ENCODE measurements at regions not wholly inside any gene's neighbourhood (a gene's known extent, or its start where the extent isn't known, plus 50 kb on each side); places are given as distances from the start of the nearest gene placed in this dataset.

DNA sequence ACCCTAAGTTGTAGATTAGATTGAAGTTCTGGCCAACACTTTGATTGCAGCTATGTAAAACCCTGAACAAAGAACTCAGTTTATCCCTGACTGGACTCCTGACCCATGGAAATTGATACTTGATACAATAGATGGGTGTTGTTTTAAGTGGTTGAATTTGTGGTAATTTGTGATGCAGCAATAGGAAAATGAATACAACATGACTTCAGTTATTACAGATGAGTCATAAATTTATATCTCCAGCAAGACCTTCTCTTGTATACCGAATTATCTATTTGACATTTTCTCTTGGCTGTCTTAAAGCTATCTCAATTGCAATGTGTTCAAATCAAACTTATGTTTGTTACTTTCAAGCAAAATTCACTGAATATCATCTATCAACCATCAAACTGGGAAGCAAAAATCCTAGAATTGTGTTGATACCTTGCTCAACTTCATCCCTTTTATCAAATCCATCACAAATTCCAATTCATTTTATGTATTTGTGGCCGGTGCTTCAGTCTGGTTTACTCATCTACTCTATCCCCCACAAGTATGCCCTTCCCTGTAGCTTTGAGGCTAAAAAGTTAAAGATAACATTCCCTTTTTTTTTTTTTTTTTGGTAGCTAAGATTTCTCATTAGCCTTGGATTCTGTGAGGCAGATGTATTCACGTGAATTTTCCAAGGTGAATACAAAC is 129.4 kb upstream of the CENPW start:
- DNase-seq (ENCODE audit: low spot score), result no peak
- WGBS, result 93% methylated on average over 3 of the region's 3 CpGs
- TF ChIP-seq, protein P1, sequence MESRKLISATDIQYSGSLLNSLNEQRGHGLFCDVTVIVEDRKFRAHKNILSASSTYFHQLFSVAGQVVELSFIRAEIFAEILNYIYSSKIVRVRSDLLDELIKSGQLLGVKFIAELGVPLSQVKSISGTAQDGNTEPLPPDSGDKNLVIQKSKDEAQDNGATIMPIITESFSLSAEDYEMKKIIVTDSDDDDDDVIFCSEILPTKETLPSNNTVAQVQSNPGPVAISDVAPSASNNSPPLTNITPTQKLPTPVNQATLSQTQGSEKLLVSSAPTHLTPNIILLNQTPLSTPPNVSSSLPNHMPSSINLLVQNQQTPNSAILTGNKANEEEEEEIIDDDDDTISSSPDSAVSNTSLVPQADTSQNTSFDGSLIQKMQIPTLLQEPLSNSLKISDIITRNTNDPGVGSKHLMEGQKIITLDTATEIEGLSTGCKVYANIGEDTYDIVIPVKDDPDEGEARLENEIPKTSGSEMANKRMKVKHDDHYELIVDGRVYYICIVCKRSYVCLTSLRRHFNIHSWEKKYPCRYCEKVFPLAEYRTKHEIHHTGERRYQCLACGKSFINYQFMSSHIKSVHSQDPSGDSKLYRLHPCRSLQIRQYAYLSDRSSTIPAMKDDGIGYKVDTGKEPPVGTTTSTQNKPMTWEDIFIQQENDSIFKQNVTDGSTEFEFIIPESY (IDR thresholded peaks at IDR 0.05), result no peak
- no peak for TF ChIP-seq HNF4A (conservative IDR thresholded peaks at IDR 0.05)
- TF ChIP-seq HNF4G (IDR thresholded peaks at IDR 0.05), result no peak
- TF ChIP-seq, protein P2, sequence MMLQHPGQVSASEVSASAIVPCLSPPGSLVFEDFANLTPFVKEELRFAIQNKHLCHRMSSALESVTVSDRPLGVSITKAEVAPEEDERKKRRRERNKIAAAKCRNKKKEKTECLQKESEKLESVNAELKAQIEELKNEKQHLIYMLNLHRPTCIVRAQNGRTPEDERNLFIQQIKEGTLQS (IDR thresholded peaks at IDR 0.05), result no peak
- no peak for TF ChIP-seq JUND (IDR thresholded peaks at IDR 0.05)
- TF ChIP-seq FOXA2 (IDR thresholded peaks at IDR 0.05), result no peak
- TF ChIP-seq FOXA1 (IDR thresholded peaks at IDR 0.05), result no peak
- TF ChIP-seq RAD21 (IDR thresholded peaks at IDR 0.05), result no peak
- TF ChIP-seq EGR1 (IDR thresholded peaks at IDR 0.05; ENCODE audit: low read depth in 2 of 2), result no peak
- TF ChIP-seq NR2F2 (IDR thresholded peaks at IDR 0.05), result no peak
- no peak for TF ChIP-seq GABPA (IDR thresholded peaks at IDR 0.05 in 1 of 2, conservative IDR thresholded peaks at IDR 0.05 in 1 of 2)
- TF ChIP-seq, protein P3, sequence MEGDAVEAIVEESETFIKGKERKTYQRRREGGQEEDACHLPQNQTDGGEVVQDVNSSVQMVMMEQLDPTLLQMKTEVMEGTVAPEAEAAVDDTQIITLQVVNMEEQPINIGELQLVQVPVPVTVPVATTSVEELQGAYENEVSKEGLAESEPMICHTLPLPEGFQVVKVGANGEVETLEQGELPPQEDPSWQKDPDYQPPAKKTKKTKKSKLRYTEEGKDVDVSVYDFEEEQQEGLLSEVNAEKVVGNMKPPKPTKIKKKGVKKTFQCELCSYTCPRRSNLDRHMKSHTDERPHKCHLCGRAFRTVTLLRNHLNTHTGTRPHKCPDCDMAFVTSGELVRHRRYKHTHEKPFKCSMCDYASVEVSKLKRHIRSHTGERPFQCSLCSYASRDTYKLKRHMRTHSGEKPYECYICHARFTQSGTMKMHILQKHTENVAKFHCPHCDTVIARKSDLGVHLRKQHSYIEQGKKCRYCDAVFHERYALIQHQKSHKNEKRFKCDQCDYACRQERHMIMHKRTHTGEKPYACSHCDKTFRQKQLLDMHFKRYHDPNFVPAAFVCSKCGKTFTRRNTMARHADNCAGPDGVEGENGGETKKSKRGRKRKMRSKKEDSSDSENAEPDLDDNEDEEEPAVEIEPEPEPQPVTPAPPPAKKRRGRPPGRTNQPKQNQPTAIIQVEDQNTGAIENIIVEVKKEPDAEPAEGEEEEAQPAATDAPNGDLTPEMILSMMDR (IDR thresholded peaks at IDR 0.05; ENCODE audit: low read depth, low read length, missing input control), result no peak
- TF ChIP-seq, protein P4, sequence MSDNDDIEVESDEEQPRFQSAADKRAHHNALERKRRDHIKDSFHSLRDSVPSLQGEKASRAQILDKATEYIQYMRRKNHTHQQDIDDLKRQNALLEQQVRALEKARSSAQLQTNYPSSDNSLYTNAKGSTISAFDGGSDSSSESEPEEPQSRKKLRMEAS (IDR thresholded peaks at IDR 0.05), result no peak
- no peak for TF ChIP-seq RXRA (IDR thresholded peaks at IDR 0.05)
- TF ChIP-seq, protein P5, sequence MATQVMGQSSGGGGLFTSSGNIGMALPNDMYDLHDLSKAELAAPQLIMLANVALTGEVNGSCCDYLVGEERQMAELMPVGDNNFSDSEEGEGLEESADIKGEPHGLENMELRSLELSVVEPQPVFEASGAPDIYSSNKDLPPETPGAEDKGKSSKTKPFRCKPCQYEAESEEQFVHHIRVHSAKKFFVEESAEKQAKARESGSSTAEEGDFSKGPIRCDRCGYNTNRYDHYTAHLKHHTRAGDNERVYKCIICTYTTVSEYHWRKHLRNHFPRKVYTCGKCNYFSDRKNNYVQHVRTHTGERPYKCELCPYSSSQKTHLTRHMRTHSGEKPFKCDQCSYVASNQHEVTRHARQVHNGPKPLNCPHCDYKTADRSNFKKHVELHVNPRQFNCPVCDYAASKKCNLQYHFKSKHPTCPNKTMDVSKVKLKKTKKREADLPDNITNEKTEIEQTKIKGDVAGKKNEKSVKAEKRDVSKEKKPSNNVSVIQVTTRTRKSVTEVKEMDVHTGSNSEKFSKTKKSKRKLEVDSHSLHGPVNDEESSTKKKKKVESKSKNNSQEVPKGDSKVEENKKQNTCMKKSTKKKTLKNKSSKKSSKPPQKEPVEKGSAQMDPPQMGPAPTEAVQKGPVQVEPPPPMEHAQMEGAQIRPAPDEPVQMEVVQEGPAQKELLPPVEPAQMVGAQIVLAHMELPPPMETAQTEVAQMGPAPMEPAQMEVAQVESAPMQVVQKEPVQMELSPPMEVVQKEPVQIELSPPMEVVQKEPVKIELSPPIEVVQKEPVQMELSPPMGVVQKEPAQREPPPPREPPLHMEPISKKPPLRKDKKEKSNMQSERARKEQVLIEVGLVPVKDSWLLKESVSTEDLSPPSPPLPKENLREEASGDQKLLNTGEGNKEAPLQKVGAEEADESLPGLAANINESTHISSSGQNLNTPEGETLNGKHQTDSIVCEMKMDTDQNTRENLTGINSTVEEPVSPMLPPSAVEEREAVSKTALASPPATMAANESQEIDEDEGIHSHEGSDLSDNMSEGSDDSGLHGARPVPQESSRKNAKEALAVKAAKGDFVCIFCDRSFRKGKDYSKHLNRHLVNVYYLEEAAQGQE (IDR thresholded peaks at IDR 0.05), result no peak
- no peak for TF ChIP-seq SP1 (IDR thresholded peaks at IDR 0.05)
- TF ChIP-seq TAF1 (conservative IDR thresholded peaks at IDR 0.05), result no peak
- no peak for TF ChIP-seq YY1 (IDR thresholded peaks at IDR 0.05)

More for the DNA sequence above, 129.4 kb upstream of the CENPW start:
- Histone ChIP-seq H3K27ac (ENCODE audit: low read depth in 1 of 2, low read length in 2 of 2) (no peak overlapping the region), H3K4me1 (ENCODE audit: control insufficient read depth in 4 of 4, insufficient read depth in 4 of 4, low read length in 3 of 4) (no peaks in the 10 kb centered on the region), H3K27me3 (ENCODE audit: control insufficient read depth in 4 of 4, insufficient read depth in 4 of 4, low read length in 3 of 4) (no peaks in the 10 kb centered on the region), H3K9me3 (ENCODE audit: control insufficient read depth in 4 of 4, low read length in 3 of 4) (no peaks in the 10 kb centered on the region), H3K9ac (ENCODE audit: low read depth in 1 of 2, low read length in 2 of 2) (no peak overlapping the region), H3K4me3 (ENCODE audit: low read depth in 1 of 3, low read length in 3 of 3) (no peak overlapping the region), H3K36me3 (ENCODE audit: control insufficient read depth in 4 of 4, insufficient read depth in 3 of 4, low read depth in 1 of 4, low read length in 3 of 4) (no peaks in the 10 kb centered on the region)
